8988T (cell line): ENCODE measurements at regions not wholly inside any gene's neighbourhood (a gene's known extent, or its start where the extent isn't known, plus 50 kb on each side); places are given as distances from the start of the nearest gene placed in this dataset.

Experiments used
- DNase-seq: peaks from one replicate; pipeline ENCODE4 v3.0.0; 2011

DNA sequence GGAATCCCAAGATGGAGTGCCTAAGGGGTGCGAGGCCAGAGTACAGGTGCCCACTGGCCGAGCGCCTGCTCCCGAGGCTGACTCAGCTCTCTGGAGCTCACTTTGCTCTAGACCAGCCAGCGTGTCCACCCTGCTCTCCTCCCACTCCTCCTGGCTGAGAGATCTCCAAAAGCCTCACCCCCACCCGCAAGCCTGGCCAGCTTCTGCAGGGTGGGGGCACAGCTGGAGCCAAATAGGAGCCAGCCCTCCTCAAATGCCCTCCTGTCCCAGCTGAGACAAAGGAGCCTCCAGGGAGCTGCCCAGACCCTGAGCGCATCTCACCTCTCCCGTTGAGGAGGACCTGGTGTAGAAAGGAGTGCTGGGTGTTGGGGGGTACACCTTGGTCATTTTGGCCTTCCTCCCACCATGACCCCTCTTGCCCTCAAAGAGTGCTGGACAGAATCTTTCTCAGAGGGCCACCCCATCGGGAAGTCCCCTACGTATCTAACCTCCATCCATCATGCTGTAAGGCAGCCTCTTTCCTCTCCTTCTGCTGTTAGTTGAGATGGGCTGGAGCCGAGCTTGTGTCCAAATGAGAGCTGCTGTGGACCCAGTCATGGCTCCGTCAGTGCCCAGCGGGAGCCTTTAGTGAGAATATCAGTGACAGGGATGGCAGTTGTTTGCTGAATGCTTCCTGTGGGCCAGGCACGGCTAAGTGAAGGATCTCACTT is 123.9 kb upstream of the VSTM2B start:
- DNase-seq, result no peak

GRCh38 chr19:29402563-29402962 is 123.2 kb upstream of the VSTM2B start:
- no peak for DNase-seq

DNA sequence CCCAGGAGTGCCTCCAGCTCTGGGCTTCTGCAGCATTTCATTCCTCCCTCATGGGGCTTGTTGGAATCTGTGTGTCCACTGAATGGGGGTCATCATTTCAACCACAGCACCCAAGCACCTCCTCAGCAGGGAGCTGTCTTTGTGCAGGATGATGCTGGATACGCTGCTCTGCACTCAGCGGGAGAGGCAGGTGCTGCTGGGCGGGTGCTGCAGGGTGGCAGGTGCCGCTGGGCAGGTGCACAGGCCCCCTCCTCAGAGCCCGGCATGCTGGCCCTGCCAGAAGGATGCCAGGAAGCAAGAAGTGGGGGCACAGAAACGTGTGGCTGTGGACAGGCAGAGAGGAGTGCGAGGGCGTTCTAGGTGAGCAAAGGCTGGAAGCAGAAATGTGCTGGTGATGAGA is 121.8 kb upstream of the VSTM2B start:
- DNase-seq, result no peak

GRCh38 chr19:29404951-29405727 is 120.7 kb upstream of the VSTM2B start:
- DNase-seq, result no peak

GRCh38 chr19:29405728-29405995 is 120.1 kb upstream of the VSTM2B start:
- DNase-seq, result no peak

DNA sequence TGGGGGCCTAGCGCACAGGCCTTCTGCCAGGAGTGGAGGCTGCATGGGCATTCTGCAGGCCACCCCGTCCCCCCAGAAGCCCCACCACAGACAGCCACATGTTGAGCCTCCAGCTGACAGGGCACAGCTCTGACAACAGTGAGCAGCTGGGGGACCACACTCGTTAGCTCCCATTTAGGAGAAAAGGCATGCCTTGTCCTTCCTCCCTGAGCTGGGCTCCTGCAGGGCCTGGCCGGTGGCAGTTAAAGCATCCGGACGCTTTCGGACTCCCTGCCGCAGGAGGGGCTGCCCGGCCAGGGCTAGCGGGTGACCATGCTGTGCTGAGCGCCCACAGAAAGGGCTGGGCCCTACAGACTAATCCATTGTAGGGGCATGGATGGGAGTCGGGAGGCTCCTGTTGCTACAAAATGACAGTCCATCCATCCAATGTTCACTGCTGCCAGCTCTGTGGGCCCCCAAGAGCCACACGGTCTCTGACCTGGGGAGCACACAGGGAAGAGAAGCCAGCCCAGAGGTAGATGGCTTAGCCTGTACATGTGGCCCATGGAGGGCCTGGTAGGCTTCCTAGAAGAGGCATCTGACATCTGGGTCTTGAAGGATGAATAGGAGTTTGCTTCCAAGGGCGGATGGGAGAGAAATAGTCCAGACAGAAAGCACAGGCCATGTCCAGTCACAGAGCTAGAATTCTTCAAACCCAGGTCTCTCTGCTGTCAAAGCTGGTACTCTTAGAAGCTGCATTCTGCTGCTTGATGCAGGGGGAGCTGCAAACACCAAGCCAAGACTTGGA is 116.5 kb upstream of the VSTM2B start:
- DNase-seq, result no peak

DNA sequence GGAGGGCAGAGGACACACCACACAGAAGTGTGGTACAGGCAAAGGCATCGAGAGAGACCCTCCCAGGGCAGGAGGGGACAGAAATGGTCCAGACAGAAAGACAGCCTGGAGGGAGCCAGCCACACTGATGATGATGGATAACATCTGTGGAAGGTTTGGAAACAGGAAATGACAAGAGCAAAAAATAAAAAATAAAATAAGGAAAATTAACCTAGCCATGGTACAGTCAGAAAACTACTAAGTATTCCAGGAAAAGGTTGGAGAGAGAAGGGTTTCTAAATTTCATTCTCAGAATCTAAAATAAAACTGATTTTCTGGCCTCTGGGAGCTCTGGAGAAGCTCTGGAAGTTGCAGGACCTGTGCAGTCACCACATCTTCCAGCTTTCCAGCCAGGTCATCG is 115.2 kb upstream of the VSTM2B start:
- no peak for DNase-seq

- no peak for DNase-seq
Observed at GRCh38 chr19:29411113-29411581, 114.6 kb upstream of the VSTM2B start.

DNA sequence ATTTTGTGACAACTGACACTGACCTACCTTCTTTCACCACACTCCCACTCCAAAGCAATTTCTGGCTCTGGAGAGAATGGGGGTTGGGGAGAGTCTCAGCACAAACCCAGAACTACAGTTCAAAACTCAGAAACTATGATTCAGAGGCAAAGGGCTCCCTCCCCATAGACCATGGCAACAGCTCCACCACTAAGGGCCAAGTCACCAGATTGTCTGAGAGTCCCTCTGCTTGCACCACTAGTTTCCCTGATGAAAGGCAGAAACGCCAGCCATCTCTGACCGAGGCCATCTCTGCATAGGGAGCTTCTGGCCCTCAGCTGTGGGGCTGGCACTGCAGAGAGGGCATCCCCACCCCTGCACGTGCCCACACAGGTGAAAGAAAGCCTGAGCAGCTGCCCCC is 112.4 kb upstream of the VSTM2B start:
- no peak for DNase-seq

DNA sequence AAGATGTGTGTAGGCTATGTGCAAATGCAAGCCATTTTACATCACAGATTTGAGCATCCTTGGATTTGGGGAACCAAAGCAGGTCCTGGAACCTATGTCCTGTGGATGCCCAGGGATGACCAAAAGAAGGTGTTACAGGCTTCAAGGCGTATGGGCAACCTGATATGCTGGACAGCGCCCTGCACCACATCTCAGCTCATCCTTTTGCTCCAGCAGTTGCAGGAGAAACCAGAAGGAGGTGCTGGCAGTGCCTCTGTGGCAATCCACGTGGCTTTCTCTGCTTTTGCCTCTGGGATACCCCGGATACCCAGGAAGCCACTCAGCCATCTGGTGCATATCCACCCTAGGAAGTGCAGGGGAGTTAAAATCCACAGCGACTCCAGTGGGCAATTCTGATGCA is 110.3 kb upstream of the VSTM2B start:
- no peak for DNase-seq

- DNase-seq, result no peak
Observed at GRCh38 chr19:29417048-29417447, 108.7 kb upstream of the VSTM2B start.

- no peak for DNase-seq
Observed at GRCh38 chr19:29418201-29418600, 107.6 kb upstream of the VSTM2B start.

DNA sequence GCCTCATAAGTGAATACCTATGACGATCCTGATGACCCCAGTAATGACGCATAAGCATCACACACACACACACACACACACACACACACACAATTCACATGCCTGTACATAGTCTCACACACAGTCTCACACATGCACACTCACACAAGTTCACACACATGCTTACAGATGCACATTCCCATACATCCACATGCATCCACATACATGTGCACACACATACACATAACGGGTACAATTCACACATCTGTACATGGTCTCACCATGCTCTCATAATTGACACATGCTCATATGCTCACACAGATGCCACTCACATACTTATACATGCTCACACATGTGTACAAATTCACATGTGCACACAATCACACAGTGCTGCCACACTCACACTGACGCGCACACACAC is 105.7 kb upstream of the VSTM2B start:
- no peak for DNase-seq

DNA sequence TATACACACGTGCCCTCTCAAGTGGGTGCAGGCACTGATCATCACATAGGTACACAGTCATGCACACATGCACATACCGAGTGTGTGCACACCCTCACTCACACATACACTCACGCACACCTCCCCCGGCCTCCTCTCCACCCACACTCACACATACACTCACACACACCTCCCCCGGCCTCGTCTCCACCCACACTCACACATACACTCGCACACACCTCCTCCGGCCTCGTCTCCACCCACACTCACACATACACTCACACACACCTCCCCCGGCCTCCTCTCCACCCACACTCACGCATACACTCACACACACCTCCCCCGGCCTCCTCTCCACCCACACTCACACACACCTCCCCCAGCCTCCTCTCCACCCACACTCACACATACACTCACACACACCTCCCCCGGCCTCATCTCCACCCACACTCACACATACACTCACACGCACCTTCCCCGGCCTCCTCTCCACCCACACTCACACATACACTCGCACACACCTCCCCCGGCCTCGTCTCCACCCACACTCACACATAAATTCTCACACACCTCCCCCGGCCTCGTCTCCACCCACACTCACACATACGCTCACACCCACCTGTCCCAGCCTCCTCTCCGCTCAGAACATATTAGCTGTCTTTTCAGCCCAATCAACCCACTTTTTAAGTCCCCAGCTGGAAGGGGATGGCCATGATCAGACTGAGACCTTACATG is 105.2 kb upstream of the VSTM2B start:
- DNase-seq, result no peak

DNA sequence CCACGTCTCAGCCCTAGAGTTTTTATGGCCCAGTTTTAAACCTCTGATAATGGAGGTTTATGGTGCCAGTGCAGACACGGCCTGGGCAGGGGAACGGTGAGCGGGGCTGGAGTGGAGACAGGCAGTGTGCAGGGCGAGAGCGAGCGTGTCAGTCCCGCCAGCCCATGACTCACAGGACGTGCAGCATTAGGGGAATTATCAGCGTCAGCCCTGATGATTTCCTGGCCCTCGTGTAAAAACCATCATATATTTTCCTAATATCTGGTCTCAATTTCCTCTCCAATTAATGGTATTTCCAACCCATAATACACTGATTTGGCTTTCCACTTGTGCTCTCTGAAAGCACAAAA is 104.6 kb upstream of the VSTM2B start:
- no peak for DNase-seq

DNA sequence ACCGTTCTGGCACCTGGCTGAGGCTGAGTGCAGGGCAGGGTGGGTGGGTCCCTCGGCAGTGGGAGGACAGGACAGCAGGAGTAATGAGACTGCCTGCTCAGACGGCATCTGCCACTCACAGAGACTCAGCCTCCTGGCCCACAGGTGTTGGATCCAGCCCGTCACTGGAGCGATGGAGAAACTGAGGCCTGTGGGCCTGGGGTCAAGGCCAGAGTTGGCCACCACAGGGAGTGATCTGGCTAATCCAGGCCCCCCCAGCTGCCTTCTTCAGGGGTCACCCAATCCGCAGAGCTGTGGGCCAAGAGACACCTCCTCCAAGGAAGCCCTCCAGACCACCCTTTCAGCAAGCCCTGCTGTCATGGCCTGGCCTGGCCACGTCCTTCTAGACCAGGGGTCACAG is 103.7 kb upstream of the VSTM2B start:
- DNase-seq, result no peak

- DNase-seq, result no peak
Observed at GRCh38 chr19:29422486-29423085, 103.2 kb upstream of the VSTM2B start.

DNA sequence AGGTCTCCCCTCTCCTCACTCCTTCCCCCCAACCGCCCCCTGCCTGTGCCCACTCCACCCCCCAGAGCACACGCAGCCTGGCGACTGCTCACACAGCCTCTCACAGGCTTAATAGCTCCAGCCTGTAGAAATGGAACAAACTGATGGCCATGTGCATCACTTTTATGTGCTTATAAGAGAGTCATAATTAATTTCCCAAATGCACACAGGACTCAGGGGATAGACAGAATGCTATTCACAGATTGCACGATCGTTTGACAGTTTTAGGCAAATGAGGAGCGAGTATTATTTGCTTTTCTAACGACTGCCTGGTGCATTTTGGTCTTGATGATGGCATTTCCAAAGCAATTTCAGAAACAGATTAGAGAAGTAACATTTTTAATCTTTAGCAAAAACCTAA is 97.7 kb upstream of the VSTM2B start:
- no peak for DNase-seq

- no peak for DNase-seq
Observed at GRCh38 chr19:29429021-29429420, 96.8 kb upstream of the VSTM2B start.

GRCh38 chr19:29429581-29429980 is 96.2 kb upstream of the VSTM2B start:
- no peak for DNase-seq

DNA sequence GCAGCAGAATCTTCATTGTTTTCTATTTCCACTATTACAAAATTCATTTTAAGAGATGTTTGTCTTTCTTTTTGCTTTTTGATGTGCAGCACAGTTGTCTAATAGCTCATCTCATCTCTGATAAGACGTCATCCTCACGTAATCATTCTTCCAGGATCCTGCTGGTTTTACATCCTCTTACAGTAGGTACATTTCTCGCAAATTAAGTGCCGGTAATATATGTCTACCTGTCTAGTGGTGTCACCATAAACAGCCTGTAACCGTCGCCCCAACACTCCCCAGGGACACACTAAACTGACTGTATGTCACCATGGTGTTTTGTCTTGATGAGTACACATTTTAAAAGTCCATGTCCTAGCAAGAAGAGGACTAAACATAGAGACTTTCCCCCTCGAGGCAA is 94.5 kb upstream of the VSTM2B start:
- DNase-seq, result no peak

DNA sequence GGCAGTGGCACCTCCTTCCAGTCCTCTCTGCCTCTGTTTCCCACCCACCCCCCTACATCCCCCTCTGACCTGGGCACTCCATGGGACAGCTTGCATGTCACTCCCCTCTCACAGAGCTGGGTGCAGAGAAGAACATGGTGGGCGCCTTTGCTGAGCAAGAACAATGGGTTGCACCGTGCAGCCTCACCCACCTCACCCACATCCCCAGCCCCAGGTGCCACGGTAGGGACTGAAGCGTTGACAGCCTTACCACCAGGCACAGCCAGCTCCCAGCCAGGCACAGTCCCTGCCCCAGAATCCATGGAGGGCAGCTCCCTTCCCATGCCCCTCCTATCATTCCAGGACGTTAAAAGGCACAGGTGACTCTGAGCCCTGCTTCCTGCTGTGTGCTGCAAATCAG is 93.1 kb upstream of the VSTM2B start:
- no peak for DNase-seq

DNA sequence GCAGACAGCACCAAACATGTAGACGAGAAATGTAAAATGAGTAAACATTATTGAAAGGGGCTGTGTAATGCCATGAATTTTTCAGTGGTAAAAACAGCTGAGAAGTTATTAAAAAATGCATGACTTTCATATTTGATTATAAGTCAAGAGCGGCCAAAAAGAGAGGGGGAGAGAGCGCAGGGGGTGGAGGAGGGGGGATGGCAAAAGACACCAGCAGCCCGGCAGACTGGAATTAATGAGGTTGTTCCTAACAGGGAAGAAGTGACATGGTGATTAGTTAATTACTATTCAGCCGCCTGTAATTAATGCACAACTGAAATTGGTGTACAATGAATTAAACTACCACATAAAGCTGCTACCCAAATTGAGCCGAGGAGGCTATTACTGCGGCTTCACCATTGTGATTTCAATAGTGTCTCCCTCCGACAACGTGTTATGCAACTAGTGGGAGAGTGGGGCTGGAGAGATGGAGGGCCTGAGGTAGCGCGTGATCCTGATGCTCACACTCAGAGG is 89.1 kb upstream of the VSTM2B start:
- no peak for DNase-seq
